ENCODE measurements at regions not wholly inside any gene's neighbourhood (a gene's known extent, or its start where the extent isn't known, plus 50 kb on each side); places are given as distances from the start of the nearest gene placed in this dataset.

- no peak for TF ChIP-seq POLR2AphosphoS5 (IDR thresholded peaks at IDR 0.05; ENCODE audit: low read depth, low read length)
- TF ChIP-seq EP300 (IDR thresholded peaks at IDR 0.05; ENCODE audit: borderline replicate concordance in 1 of 2, low read depth in 1 of 2, low read length in 1 of 2), result no peak
- no peak for TF ChIP-seq ELF1 (IDR thresholded peaks at IDR 0.05)
- TF ChIP-seq, protein P1, sequence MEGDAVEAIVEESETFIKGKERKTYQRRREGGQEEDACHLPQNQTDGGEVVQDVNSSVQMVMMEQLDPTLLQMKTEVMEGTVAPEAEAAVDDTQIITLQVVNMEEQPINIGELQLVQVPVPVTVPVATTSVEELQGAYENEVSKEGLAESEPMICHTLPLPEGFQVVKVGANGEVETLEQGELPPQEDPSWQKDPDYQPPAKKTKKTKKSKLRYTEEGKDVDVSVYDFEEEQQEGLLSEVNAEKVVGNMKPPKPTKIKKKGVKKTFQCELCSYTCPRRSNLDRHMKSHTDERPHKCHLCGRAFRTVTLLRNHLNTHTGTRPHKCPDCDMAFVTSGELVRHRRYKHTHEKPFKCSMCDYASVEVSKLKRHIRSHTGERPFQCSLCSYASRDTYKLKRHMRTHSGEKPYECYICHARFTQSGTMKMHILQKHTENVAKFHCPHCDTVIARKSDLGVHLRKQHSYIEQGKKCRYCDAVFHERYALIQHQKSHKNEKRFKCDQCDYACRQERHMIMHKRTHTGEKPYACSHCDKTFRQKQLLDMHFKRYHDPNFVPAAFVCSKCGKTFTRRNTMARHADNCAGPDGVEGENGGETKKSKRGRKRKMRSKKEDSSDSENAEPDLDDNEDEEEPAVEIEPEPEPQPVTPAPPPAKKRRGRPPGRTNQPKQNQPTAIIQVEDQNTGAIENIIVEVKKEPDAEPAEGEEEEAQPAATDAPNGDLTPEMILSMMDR (IDR thresholded peaks at IDR 0.05), result no peak
- no peak for TF ChIP-seq YY1 (IDR thresholded peaks at IDR 0.05; ENCODE audit: low read depth)
- TF ChIP-seq SIN3A (IDR thresholded peaks at IDR 0.05; ENCODE audit: borderline replicate concordance, low read depth, low read length), result no peak
These were observed 66.6 kb upstream of the TBC1D5 start for GRCh38 chr3:17808994-17809393.

All from SK-N-SH (cell line).